SK-N-SH treated with all-trans-retinoic acid at 6 μM for 48 hours (cell line): ENCODE measurements at regions not wholly inside any gene's neighbourhood (a gene's known extent, or its start where the extent isn't known, plus 50 kb on each side); places are given as distances from the start of the nearest gene placed in this dataset.
"Not testable (repeated sequence)": the region's sequence is repeated elsewhere in the genome, so short reads cannot be mapped to it uniquely, and the experiment has no call there.

Experiments used
- ATAC-seq: fragments of 200-7000 bp; cut with Tn5 transposase; 3 replicates; pipeline ENCODE4 v1.9.1; 2020; ENCODE audit warnings: mild to moderate bottlenecking, moderate library complexity
- ARNTL ChIP-seq: fragments of 450-650 bp; formaldehyde crosslinking; IDR thresholded peaks from 2 replicates; pipeline ENCODE4 v1.5.0; 2020; ENCODE audit warnings: low read depth, mild to moderate bottlenecking, moderate library complexity, borderline replicate concordance
- BACH2 ChIP-seq: fragments of 250-450 bp; sonication (Bioruptor Pico); IDR thresholded peaks from 2 replicates; pipeline ENCODE4 v1.9.0; 2021; ENCODE audit warnings: mild to moderate bottlenecking, borderline replicate concordance
- CSDC2 ChIP-seq: fragments of 250-450 bp; sonication (Bioruptor Pico); IDR thresholded peaks from 2 replicates; pipeline ENCODE4 v1.5.0; 2020; ENCODE audit warnings: mild to moderate bottlenecking, moderate library complexity
- CSRNP3 ChIP-seq: fragments of 250-450 bp; sonication (Bioruptor Pico); IDR thresholded peaks from 2 replicates; pipeline ENCODE4 v1.5.1; 2021; ENCODE audit warnings: mild to moderate bottlenecking, moderate library complexity
- ESRRG ChIP-seq: fragments of 250-450 bp; sonication (Bioruptor Pico); IDR thresholded peaks from 2 replicates; pipeline ENCODE4 v1.6.1; 2021; ENCODE audit warnings: mild to moderate bottlenecking
- GLIS3 ChIP-seq: fragments of 250-450 bp; sonication (Bioruptor Pico); IDR thresholded peaks from 2 replicates; pipeline ENCODE4 v1.5.0; 2020; ENCODE audit warnings: mild to moderate bottlenecking, moderate library complexity
- ISL1 ChIP-seq: fragments of 250-450 bp; sonication (Bioruptor Pico); IDR thresholded peaks from 2 replicates; pipeline ENCODE4 v2.1.2; 2022; ENCODE audit warnings: mild to moderate bottlenecking, moderate library complexity
- OSR1 ChIP-seq: fragments of 250-450 bp; sonication (Bioruptor Pico); IDR thresholded peaks from 2 replicates; pipeline ENCODE4 v1.8.0; 2022; ENCODE audit warnings: moderate library complexity, mild to moderate bottlenecking, inconsistent platforms
- PPARA ChIP-seq: fragments of 250-450 bp; sonication (Bioruptor Pico); IDR thresholded peaks from 2 replicates; pipeline ENCODE4 v1.5.0; 2020; ENCODE audit warnings: mild to moderate bottlenecking, borderline replicate concordance
- RARB ChIP-seq: fragments of 250-450 bp; sonication (Bioruptor Pico); IDR thresholded peaks from 2 replicates; pipeline ENCODE4 v1.8.0; 2021; ENCODE audit warnings: mild to moderate bottlenecking, moderate library complexity
- SNAI2 ChIP-seq: fragments of 250-450 bp; sonication (Bioruptor Pico); IDR thresholded peaks from 2 replicates; pipeline ENCODE4 v1.5.0; 2020; ENCODE audit warnings: mild to moderate bottlenecking, moderate library complexity
- TCF4 ChIP-seq: fragments of 250-450 bp; sonication (Bioruptor Pico); IDR thresholded peaks from 2 replicates; pipeline ENCODE4 v1.8.0; 2021; ENCODE audit warnings: mild to moderate bottlenecking, moderate library complexity, borderline replicate concordance
- TOX ChIP-seq: fragments of 250-450 bp; sonication (Bioruptor Pico); IDR thresholded peaks from 2 replicates; pipeline ENCODE4 v1.8.0; 2021; ENCODE audit warnings: mild to moderate bottlenecking, moderate library complexity, borderline replicate concordance
- ZC3H10 ChIP-seq: fragments of 250-450 bp; sonication (Bioruptor Pico); IDR thresholded peaks from 2 replicates; pipeline ENCODE4 v1.5.1; 2021; ENCODE audit warnings: mild to moderate bottlenecking, moderate library complexity
- ZFP30 ChIP-seq: fragments of 450-650 bp; formaldehyde crosslinking; IDR thresholded peaks from 2 replicates; pipeline ENCODE4 v1.5.0; 2022; ENCODE audit warnings: mild to moderate bottlenecking, moderate library complexity
- ZNF565 ChIP-seq: fragments of 450-650 bp; formaldehyde crosslinking; conservative IDR thresholded peaks from 2 replicates; pipeline ENCODE4 v1.5.0; 2020; ENCODE audit warnings: low read depth, mild to moderate bottlenecking, moderate library complexity
- ZNF70 ChIP-seq: fragments of 450-650 bp; formaldehyde crosslinking; IDR thresholded peaks from 2 replicates; pipeline ENCODE4 v1.5.0; 2020; ENCODE audit warnings: mild to moderate bottlenecking, moderate library complexity
- ZNF8 ChIP-seq: fragments of 450-650 bp; formaldehyde crosslinking; IDR thresholded peaks from 2 replicates; pipeline ENCODE4 v1.5.0; 2020; ENCODE audit warnings: mild to moderate bottlenecking, moderate library complexity
- TF ChIP-seq, protein P1 (sequence below): fragments of 250-450 bp; sonication (Bioruptor Pico); IDR thresholded peaks from 2 replicates; pipeline ENCODE4 v1.5.1; 2020; ENCODE audit warnings: low read depth, mild to moderate bottlenecking, moderate library complexity
- TF ChIP-seq, protein P2 (sequence below): fragments of 250-450 bp; sonication (Bioruptor Pico); IDR thresholded peaks from 2 replicates; pipeline ENCODE4 v1.5.0; 2020; ENCODE audit warnings: mild to moderate bottlenecking, moderate library complexity

DNA sequence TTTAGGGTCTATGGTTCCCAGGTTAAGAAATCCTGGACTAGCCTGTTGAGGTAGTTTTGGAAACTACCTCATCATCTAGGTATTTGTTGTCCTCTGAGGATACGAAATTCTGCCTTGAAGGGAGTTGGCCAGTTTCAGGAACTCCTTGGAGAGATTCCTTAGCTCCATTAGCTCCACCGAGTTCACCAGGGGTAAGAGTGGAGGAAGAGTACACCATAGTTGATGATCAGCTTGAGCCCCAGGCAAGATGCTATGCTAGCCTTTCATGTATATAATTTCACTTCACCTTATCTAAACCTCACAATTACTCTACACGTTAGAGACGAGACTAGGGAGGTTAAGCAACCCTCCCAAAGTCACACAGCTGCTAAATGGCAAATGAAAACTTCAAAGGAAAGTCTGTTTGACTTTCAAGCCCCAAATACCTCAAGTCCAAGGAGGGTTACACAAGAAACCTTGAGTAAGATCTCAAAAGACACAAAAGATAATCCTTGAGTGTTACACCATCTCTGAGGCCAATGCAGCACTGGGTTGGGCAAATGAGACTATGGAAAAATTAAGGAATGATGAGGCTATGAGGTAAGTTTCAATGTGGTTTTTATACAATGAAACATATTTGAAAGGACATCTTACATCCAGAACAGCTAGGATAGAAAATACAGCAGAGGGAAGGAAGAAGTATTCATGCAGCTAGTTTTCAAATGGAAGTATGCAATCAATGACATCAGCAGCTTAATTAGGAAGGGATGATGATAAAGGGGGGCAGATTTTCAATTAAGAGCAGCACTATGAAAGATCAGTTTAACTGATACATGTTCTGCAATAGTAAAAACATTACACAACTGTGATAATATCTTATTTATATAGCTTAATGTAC lies 97.2 kb upstream of the KRAS start:
- ATAC-seq, result no peak
- TF ChIP-seq PPARA (CRISPR knock-in tag), result no peak
- TF ChIP-seq CSRNP3, result 0 out of 2 replicates have a peak, but pooled peaks have one; percentile 20
- TF ChIP-seq, protein P1, sequence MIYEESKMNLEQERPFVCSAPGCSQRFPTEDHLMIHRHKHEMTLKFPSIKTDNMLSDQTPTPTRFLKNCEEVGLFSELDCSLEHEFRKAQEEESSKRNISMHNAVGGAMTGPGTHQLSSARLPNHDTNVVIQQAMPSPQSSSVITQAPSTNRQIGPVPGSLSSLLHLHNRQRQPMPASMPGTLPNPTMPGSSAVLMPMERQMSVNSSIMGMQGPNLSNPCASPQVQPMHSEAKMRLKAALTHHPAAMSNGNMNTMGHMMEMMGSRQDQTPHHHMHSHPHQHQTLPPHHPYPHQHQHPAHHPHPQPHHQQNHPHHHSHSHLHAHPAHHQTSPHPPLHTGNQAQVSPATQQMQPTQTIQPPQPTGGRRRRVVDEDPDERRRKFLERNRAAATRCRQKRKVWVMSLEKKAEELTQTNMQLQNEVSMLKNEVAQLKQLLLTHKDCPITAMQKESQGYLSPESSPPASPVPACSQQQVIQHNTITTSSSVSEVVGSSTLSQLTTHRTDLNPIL (CRISPR knock-in tag), result no peak; the same call in 1 of the 2 replicates
- TF ChIP-seq TOX (CRISPR knock-in tag), result no peak
- peak; percentile 83 for TF ChIP-seq TCF4
- TF ChIP-seq GLIS3, result no peak
- TF ChIP-seq ISL1, result peak; percentile 71

GRCh38 chr12:25341877-25342276 lies 91.1 kb upstream of the KRAS start:
- ATAC-seq, result not testable (repeated sequence)

DNA sequence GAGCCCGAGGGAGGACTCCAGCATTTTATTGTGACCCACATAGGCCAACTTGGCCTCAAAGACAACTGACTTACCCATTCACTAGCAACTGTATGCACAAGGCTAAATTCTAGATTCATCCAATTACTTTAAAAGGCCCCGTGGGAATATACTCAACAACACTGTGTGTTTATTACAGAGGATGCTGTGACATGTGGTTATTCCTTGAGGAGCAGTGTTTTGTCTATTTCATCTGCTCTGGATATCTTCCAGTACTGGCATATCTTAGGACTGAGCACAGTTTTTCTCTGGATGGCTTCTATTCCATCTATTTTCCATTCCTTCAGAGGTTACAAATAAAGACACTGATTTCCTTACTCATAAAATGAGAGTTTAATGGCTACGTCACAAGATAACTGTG lies 87.2 kb upstream of the KRAS start:
- ATAC-seq, result no peak
- no peak for TF ChIP-seq ESRRG (CRISPR knock-in tag)
- no peak for TF ChIP-seq SNAI2 (CRISPR knock-in tag)
- no peak for TF ChIP-seq ARNTL (CRISPR knock-in tag)
- TF ChIP-seq ZC3H10 (CRISPR knock-in tag), result no peak
- TF ChIP-seq ZNF70 (CRISPR knock-in tag), result no peak
- TF ChIP-seq BACH2 (CRISPR knock-in tag), result no peak
- no peak for TF ChIP-seq ZNF565 (CRISPR knock-in tag)
- no peak for TF ChIP-seq ZNF8 (CRISPR knock-in tag)
- TF ChIP-seq TCF4, result no peak

DNA sequence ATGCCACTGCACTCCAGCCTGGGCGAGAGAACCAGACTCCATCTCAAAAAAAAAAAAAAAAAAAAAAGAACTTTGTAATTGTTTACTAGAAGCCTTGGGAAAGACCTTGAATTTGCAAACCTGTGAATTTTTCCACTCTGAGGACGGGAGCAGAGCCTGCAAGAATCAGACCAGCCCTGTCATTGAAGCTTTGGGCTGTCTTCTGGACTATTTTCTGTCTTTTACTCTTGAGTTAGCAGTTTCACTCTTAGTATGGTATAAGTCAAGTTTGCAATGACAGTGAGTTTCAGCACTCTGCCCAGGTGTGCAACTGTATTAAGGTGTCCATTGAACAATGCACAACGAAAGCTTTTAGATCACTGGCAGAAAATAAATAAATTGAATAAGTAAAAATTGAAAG lies 81.4 kb upstream of the KRAS start:
- no peak for TF ChIP-seq ZNF70 (CRISPR knock-in tag)
- no peak for ATAC-seq

- TF ChIP-seq, protein P1 (CRISPR knock-in tag), result peak; percentile 65
- TF ChIP-seq TCF4, result no peak
- TF ChIP-seq TOX (CRISPR knock-in tag), result no peak
- TF ChIP-seq ZNF70 (CRISPR knock-in tag), result no peak
- no peak for ATAC-seq
Observed at GRCh38 chr12:25328072-25328712, 77.5 kb upstream of the KRAS start.

- no peak for ATAC-seq
- no peak for TF ChIP-seq CSDC2 (CRISPR knock-in tag)
- TF ChIP-seq ZC3H10 (CRISPR knock-in tag), result no peak
- TF ChIP-seq ESRRG (CRISPR knock-in tag), result no peak
- no peak for TF ChIP-seq GLIS3
- no peak for TF ChIP-seq SNAI2 (CRISPR knock-in tag)
- TF ChIP-seq ARNTL (CRISPR knock-in tag), result no peak
- TF ChIP-seq, protein P1 (CRISPR knock-in tag), result no peak
- no peak for TF ChIP-seq PPARA (CRISPR knock-in tag)
- TF ChIP-seq ZNF70 (CRISPR knock-in tag), result no peak
- no peak for TF ChIP-seq ISL1
- TF ChIP-seq ZFP30 (CRISPR knock-in tag), result no peak
- no peak for TF ChIP-seq CSRNP3
- TF ChIP-seq TCF4, result no peak
- TF ChIP-seq RARB (CRISPR knock-in tag), result no peak
- TF ChIP-seq TOX (CRISPR knock-in tag), result no peak
- no peak for TF ChIP-seq OSR1 (CRISPR knock-in tag)
- TF ChIP-seq, protein P2, sequence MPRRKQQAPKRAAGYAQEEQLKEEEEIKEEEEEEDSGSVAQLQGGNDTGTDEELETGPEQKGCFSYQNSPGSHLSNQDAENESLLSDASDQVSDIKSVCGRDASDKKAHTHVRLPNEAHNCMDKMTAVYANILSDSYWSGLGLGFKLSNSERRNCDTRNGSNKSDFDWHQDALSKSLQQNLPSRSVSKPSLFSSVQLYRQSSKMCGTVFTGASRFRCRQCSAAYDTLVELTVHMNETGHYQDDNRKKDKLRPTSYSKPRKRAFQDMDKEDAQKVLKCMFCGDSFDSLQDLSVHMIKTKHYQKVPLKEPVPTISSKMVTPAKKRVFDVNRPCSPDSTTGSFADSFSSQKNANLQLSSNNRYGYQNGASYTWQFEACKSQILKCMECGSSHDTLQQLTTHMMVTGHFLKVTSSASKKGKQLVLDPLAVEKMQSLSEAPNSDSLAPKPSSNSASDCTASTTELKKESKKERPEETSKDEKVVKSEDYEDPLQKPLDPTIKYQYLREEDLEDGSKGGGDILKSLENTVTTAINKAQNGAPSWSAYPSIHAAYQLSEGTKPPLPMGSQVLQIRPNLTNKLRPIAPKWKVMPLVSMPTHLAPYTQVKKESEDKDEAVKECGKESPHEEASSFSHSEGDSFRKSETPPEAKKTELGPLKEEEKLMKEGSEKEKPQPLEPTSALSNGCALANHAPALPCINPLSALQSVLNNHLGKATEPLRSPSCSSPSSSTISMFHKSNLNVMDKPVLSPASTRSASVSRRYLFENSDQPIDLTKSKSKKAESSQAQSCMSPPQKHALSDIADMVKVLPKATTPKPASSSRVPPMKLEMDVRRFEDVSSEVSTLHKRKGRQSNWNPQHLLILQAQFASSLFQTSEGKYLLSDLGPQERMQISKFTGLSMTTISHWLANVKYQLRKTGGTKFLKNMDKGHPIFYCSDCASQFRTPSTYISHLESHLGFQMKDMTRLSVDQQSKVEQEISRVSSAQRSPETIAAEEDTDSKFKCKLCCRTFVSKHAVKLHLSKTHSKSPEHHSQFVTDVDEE, result no peak
- no peak for TF ChIP-seq ZNF565 (CRISPR knock-in tag)
Observed at GRCh38 chr12:25327321-25327720, 76.6 kb upstream of the KRAS start.
